ENCODE measurements at regions not wholly inside any gene's neighbourhood (a gene's known extent, or its start where the extent isn't known, plus 50 kb on each side); places are given as distances from the start of the nearest gene placed in this dataset.

DNA sequence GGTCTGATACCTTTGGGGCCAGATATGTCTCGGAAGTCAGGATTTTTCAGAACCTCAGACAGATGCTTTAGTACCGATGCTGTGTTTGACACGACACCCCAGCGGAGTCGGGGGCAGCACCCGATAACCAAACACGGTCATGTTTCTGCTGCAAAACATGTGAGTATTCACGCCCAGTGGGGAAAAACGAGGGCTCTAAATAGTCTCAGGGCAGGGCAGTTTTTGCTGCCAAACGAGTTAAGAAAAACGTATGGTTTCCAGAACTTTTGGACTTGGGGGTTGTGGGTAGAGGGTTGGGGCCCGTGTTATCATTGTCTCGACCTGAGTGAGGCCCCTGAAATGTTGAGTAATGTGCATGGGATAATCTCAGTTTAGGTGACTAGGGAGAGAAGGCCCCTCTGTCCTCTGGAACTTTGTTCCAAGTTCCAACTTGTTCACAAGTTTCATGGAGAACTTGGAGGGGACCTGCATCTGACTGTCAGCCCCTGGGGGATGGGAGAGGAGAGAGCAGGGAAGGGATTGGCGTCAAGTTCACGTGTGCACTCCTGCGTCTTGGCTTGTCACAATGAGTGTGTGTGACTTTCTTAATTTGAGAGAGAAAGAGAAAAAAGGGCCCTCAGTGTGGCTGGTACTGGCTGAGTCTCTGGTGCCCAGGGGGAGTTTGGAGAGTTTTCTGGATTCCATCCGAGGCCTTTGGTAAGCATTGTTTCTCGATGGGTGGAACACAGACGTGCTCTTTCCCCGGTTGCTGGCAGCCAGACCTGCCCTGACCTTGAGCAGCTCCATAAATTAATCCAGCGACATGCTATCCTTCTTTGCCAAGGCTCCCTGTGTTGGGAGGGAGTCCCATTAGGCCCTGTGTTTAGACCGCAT, 83.9 kb upstream of the CIBAR2 start (continued):
- TF ChIP-seq ATF6 (CRISPR knock-in tag; conservative IDR thresholded peaks at IDR 0.05) (no peak), ZNF552 (CRISPR knock-in tag; IDR thresholded peaks at IDR 0.05; ENCODE audit: borderline replicate concordance) (no peak), SALL2 (CRISPR knock-in tag; IDR thresholded peaks at IDR 0.05) (no peak), SAP130 (CRISPR knock-in tag; IDR thresholded peaks at IDR 0.05; ENCODE audit: low read depth) (peak; percentile 25; the same call in 1 of the 2 replicates), SP140L (CRISPR knock-in tag; IDR thresholded peaks at IDR 0.05; ENCODE audit: borderline replicate concordance) (no peak), SIN3B (IDR thresholded peaks at IDR 0.05; ENCODE audit: low read length) (no peak), HNF4A (CRISPR knock-in tag; IDR thresholded peaks at IDR 0.05) (peak; percentile 70), KDM5A (IDR thresholded peaks at IDR 0.05; ENCODE audit: borderline replicate concordance, low read length) (no peak), ZNF646 (CRISPR knock-in tag; IDR thresholded peaks at IDR 0.05) (no peak), ZIK1 (CRISPR knock-in tag; IDR thresholded peaks at IDR 0.05; ENCODE audit: borderline replicate concordance, low read depth) (no peak), PRPF4 (IDR thresholded peaks at IDR 0.05; ENCODE audit: low read depth, low read length, poor library complexity, severe bottlenecking) (no peak)
- TF ChIP-seq, protein P1, sequence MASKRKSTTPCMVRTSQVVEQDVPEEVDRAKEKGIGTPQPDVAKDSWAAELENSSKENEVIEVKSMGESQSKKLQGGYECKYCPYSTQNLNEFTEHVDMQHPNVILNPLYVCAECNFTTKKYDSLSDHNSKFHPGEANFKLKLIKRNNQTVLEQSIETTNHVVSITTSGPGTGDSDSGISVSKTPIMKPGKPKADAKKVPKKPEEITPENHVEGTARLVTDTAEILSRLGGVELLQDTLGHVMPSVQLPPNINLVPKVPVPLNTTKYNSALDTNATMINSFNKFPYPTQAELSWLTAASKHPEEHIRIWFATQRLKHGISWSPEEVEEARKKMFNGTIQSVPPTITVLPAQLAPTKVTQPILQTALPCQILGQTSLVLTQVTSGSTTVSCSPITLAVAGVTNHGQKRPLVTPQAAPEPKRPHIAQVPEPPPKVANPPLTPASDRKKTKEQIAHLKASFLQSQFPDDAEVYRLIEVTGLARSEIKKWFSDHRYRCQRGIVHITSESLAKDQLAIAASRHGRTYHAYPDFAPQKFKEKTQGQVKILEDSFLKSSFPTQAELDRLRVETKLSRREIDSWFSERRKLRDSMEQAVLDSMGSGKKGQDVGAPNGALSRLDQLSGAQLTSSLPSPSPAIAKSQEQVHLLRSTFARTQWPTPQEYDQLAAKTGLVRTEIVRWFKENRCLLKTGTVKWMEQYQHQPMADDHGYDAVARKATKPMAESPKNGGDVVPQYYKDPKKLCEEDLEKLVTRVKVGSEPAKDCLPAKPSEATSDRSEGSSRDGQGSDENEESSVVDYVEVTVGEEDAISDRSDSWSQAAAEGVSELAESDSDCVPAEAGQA (IDR thresholded peaks at IDR 0.05; ENCODE audit: low read depth) = no peak
- TF ChIP-seq, protein P1 (CRISPR knock-in tag; IDR thresholded peaks at IDR 0.05; ENCODE audit: borderline replicate concordance) = no peak
